ENCODE measurements at regions not wholly inside any gene's neighbourhood (a gene's known extent, or its start where the extent isn't known, plus 50 kb on each side); places are given as distances from the start of the nearest gene placed in this dataset.

GRCh38 chr2:190780594-190780993 lies 100.0 kb upstream of the GLS start:
- TF ChIP-seq CTCF (tag by site-specific recombination; IDR thresholded peaks at IDR 0.05) (no peak), YY1 (tag by site-specific recombination; IDR thresholded peaks at IDR 0.05) (no peak), ZNF639 (tag by site-specific recombination; IDR thresholded peaks at IDR 0.05) (no peak), ZNF292 (tag by site-specific recombination; IDR thresholded peaks at IDR 0.05; ENCODE audit: borderline replicate concordance, low read depth) (no peak), ZNF777 (tag by site-specific recombination; IDR thresholded peaks at IDR 0.05; ENCODE audit: borderline replicate concordance) (no peak), ZBTB8A (tag by site-specific recombination; IDR thresholded peaks at IDR 0.05) (no peak), GLIS2 (tag by site-specific recombination; IDR thresholded peaks at IDR 0.05) (no peak), ZNF514 (tag by site-specific recombination; IDR thresholded peaks at IDR 0.05) (no peak), ZNF549 (tag by site-specific recombination; IDR thresholded peaks at IDR 0.05) (no peak), ZNF140 (tag by site-specific recombination; IDR thresholded peaks at IDR 0.05) (no peak), ZBTB11 (tag by site-specific recombination; conservative IDR thresholded peaks at IDR 0.05; ENCODE audit: low read depth) (no peak), ZNF658 (tag by site-specific recombination; IDR thresholded peaks at IDR 0.05) (no peak)
